Thoracic aorta (tissue), 2 donors: ENCODE measurements at regions not wholly inside any gene's neighbourhood (a gene's known extent, or its start where the extent isn't known, plus 50 kb on each side); places are given as distances from the start of the nearest gene placed in this dataset.
A peak's percentile ranks its signal among the peaks of the same experiment; 100 is the strongest.
"Not testable (repeated sequence)": the region's sequence is repeated elsewhere in the genome, so short reads cannot be mapped to it uniquely, and the experiment has no call there.

ENCODE experiments used
- ATAC-seq: fragments of 150-250 bp; one replicate; pipeline ENCODE4 v1.8.0; 2017; ENCODE audit warnings: low read depth; ENCODE audit not compliant: insufficient number of reproducible peaks, low FRiP score
- DNase-seq: peaks from one replicate; pipeline ENCODE4 v3.0.0-alpha.2; 2020; ENCODE audit warnings: low spot score
- H3K27ac ChIP-seq, 2 donors: fragments of 200-600 bp; sonication (generic); 1 replicate in 1 of 2; 2 replicates in 1 of 2; pipeline ENCODE4 v1.5.1; 2016; ENCODE audit warnings: mild to moderate bottlenecking in 2 of 2, moderate library complexity in 2 of 2
- H3K27me3 ChIP-seq: fragments of 200-600 bp; sonication (generic); replicated peaks from 2 replicates; pipeline ENCODE4 v1.6.0; 2016; ENCODE audit warnings: mild to moderate bottlenecking; ENCODE audit not compliant: insufficient read depth
- H3K36me3 ChIP-seq: fragments of 200-600 bp; sonication (generic); one replicate; pipeline ENCODE4 v1.5.1; 2016
- H3K4me1 ChIP-seq, 2 donors: fragments of 200-600 bp; sonication (generic); 1 replicate in 1 of 2; 2 replicates in 1 of 2; pipeline versions ENCODE4 v1.5.1 to v1.6.0; 2016; ENCODE audit warnings: low read depth in 2 of 2, mild to moderate bottlenecking in 1 of 2; ENCODE audit not compliant: control insufficient read depth in 1 of 2
- H3K4me3 ChIP-seq: fragments of 200-600 bp; sonication (generic); 2 replicates; pipeline ENCODE4 v1.5.1; 2016; ENCODE audit warnings: mild to moderate bottlenecking
- H3K9me3 ChIP-seq: fragments of 200-600 bp; sonication (generic); 2 replicates; pipeline ENCODE4 v1.5.1; 2016
- TF ChIP-seq, protein P1 (sequence below): fragments of 200-600 bp; sonication (generic); IDR thresholded peaks from one replicate; pipeline ENCODE4 v1.5.1; 2019; ENCODE audit warnings: antibody characterized with exemption

DNA sequence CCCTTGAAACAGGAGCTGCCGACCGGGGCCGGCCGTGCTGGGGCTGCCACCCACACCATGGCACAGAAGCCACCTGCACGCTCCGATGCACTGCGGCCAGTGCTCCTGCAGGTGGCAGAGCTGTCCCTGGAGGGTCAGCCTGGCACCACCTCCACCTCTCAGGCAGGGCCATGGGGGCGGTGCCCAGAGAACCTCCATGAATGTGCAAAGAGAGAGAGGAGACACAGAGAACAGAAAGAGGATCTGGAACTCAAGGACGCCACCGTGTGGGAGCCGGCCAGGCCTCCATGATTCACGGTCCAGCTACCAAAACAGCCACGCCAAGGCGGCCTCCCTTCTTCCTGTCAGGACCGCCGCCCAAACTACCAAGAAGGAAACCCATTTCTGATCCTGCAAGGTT lies 5397.7 kb upstream of the TPTE start:
- not testable (repeated sequence) for H3K27ac ChIP-seq, H3K4me3 ChIP-seq, H3K4me1 ChIP-seq

DNA sequence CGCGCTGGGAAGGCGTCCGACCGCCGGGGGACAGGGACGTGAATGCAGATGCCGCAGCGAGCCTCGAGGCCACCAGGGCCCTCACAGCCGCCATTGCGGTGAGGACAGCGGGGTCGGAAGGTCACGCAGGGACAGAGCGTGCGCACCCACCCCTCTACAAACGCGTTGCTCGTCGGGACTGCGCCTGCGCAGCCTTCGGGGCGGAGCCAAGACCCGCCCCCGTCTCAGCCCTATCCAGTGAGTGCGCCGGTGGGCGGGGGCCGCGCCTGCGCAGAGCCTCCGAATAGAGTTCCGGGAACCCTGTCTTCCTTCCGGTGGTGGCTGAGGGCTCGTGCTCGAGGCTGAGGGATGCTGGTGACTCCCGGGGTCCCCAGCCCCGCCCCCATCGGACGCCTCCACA lies 5393.1 kb upstream of the TPTE start:
- peak overlapping the region; percentile 60 for H3K4me3 ChIP-seq
- H3K27ac ChIP-seq, H3K9me3 ChIP-seq, H3K27me3 ChIP-seq, H3K36me3 ChIP-seq, H3K4me1 ChIP-seq: not testable (repeated sequence)
- peak; percentile 88 for DNase-seq
- peak; percentile 68 for ATAC-seq

More for the DNA sequence above, 5397.7 kb upstream of the TPTE start:
- peak; percentile 38 for DNase-seq
- H3K27me3 ChIP-seq, H3K9me3 ChIP-seq, ATAC-seq, H3K36me3 ChIP-seq: not testable (repeated sequence)
- TF ChIP-seq, protein P1, sequence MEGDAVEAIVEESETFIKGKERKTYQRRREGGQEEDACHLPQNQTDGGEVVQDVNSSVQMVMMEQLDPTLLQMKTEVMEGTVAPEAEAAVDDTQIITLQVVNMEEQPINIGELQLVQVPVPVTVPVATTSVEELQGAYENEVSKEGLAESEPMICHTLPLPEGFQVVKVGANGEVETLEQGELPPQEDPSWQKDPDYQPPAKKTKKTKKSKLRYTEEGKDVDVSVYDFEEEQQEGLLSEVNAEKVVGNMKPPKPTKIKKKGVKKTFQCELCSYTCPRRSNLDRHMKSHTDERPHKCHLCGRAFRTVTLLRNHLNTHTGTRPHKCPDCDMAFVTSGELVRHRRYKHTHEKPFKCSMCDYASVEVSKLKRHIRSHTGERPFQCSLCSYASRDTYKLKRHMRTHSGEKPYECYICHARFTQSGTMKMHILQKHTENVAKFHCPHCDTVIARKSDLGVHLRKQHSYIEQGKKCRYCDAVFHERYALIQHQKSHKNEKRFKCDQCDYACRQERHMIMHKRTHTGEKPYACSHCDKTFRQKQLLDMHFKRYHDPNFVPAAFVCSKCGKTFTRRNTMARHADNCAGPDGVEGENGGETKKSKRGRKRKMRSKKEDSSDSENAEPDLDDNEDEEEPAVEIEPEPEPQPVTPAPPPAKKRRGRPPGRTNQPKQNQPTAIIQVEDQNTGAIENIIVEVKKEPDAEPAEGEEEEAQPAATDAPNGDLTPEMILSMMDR: peak; percentile 28

DNA sequence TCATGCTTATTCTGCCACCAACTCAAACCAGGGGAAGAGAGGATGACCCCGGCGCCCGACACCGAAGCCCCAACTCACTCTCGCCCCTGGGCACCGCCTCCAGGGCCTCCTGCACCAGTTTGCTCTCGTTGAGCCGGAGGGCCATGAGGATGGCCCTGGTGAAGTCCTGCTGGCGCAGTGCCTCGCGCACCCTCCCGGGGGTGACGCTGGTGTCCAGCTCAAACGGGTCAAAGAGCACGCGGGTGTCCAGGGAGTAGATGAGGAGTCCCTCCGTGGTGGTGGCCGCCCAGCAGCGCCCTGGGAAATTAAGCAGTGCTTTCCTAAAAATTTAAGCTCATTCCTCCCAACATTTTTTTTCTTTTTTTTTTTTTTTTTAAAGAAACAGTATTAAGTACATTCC lies 5387.6 kb upstream of the TPTE start:
- not testable (repeated sequence) for H3K27ac ChIP-seq, H3K4me3 ChIP-seq, H3K9me3 ChIP-seq, ATAC-seq, DNase-seq, H3K36me3 ChIP-seq, H3K27me3 ChIP-seq, H3K4me1 ChIP-seq

DNA sequence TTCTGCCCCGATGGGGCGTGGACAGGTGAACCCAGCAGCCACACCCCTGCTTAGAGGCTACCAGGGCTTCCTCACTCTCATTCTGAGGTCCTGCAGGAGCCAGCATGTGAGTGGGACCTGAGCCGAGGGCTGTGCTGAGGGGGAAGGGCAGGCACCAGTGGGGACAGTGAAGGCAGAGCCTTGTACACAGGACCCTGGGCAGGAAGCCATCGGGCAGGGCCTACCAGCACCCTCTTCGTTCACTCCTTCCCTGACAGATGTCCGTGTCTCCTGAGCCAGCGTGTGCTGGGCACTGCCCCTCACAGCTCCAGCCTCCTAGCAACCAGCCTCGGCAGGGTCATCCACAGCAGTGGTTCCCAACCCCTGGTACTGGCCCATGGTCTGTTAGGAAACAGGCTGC lies 5385.0 kb upstream of the TPTE start:
- ATAC-seq, H3K4me3 ChIP-seq, DNase-seq, H3K9me3 ChIP-seq, H3K36me3 ChIP-seq, H3K4me1 ChIP-seq, H3K27ac ChIP-seq, H3K27me3 ChIP-seq: not testable (repeated sequence)

DNA sequence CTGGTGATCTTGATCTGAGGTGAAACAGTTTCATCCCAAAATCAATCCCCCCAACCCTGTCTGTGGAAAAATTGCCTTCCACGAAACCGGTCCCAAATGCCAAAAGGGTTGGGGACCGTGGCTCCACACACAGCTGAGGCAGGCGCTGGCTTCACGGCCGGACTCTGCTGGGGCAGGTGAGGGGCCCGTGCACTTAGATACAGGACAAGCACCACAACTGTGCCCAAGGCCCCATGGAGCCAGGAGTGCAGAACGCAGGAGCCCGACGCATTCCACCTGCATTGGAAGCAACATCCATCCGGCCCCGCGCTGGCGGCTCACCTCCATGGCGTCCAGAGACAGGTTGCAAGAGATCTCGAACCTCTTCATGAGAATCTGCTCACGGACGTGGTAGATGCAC lies 5384.4 kb upstream of the TPTE start:
- H3K27ac ChIP-seq, H3K4me3 ChIP-seq, H3K27me3 ChIP-seq, H3K4me1 ChIP-seq, H3K36me3 ChIP-seq, DNase-seq, H3K9me3 ChIP-seq, ATAC-seq: not testable (repeated sequence)

DNA sequence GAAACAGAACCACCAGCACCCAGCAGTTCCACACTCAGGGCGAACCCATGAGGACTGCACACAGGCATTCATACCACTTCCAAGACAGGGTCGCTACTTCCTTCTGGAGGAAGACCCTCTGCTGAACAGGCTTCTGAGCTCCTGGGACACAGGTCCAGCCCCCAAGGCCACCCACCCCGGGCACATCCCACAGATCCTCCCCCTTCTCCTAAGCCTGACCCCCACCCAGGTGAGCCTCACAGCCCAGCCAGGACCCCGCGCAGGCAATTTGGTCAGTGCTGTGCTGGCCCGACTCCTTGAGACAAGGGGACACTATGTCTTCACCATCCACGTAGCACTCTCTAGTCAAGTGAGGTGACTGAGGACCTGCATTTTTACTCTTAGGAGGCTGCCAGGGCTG lies 5382.7 kb upstream of the TPTE start:
- not testable (repeated sequence) for DNase-seq, H3K36me3 ChIP-seq, H3K4me3 ChIP-seq, ATAC-seq, H3K27ac ChIP-seq, H3K27me3 ChIP-seq, H3K9me3 ChIP-seq, H3K4me1 ChIP-seq

DNA sequence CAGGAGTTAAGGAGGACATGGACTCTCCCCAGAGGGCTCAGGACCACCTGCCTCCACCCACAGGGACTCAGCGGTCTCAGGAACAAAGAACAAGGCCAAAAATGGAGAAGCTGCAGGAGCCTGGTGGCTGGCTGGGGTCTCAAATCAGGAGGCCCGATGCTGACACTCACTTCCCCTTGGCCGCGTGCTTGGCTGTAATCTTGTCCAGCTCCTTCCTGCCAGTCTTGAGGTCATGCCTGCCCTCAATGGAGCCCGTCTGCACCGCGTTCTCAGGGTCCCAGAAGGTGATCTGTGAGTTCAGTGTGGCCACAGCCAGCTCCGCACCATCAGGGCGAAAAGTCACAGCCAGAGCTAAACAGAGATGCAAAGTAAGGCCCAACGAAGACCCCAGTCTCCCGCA lies 5381.9 kb upstream of the TPTE start:
- not testable (repeated sequence) for H3K4me1 ChIP-seq, DNase-seq, ATAC-seq, H3K27ac ChIP-seq, H3K4me3 ChIP-seq, H3K36me3 ChIP-seq, H3K27me3 ChIP-seq, H3K9me3 ChIP-seq

DNA sequence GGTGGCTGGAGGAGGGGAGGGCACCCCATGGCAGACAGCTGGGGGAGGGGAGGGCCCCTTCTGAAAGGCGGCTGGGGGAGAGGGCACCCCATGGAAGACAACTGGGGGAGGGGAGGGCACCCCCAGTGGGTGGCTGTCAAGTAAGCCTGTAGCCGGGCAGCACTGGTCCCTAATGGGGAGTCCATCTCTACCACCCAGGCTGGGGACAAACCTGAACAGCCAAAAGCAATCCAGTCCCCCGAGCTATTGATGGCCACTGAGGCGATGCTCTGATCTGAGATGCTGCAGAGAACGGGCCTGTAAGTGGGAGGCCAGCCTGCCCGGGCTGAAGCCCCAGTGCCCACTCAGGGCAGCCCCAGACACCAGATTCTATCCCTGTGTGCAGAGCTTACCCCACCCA lies 5378.4 kb upstream of the TPTE start:
- not testable (repeated sequence) for H3K4me1 ChIP-seq, H3K27me3 ChIP-seq, DNase-seq, H3K9me3 ChIP-seq, H3K4me3 ChIP-seq, ATAC-seq, H3K27ac ChIP-seq, H3K36me3 ChIP-seq

DNA sequence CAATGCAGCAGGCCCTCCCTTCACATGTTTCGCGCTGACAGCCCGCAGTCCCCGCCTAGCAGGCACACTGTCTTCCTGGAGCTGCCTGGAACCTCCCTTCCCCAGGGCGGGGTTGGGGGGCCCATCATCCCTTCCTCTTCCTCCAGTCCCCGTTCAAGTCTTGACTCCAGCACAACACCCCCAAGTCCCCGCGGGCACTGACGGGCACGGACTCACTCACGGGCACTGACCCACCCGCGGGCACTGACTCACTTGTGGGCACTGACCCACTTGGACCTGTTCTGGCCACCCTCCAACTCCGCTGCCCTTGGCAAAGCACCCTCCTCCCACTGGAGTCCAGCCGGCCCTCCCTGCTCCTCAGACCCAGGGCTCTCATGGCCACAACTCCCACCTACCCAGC lies 5376.7 kb upstream of the TPTE start:
- H3K4me1 ChIP-seq, H3K4me3 ChIP-seq, H3K27ac ChIP-seq, H3K9me3 ChIP-seq, H3K27me3 ChIP-seq, H3K36me3 ChIP-seq, DNase-seq, ATAC-seq: not testable (repeated sequence)

DNA sequence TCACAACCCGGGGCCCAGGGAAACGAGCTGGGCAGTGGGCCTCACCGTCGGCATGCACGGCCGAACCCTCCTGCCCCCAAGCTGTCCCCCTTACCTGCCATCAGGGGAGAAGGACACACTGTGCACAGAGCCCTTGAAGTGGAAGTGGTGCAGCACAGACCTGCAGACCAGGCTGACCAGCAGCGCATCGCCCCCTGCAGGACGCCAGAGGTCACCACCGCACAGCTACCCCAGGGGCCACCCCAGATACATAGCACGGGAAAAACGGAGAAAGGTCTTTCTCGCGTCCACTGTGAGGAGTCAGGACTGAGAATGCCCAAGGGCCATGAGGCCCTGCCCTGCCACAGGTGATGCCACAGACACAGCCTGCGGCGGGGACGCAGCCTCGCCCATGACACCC lies 5373.7 kb upstream of the TPTE start:
- not testable (repeated sequence) for H3K27me3 ChIP-seq, H3K27ac ChIP-seq, H3K4me1 ChIP-seq, H3K9me3 ChIP-seq, DNase-seq, H3K4me3 ChIP-seq, H3K36me3 ChIP-seq, ATAC-seq

DNA sequence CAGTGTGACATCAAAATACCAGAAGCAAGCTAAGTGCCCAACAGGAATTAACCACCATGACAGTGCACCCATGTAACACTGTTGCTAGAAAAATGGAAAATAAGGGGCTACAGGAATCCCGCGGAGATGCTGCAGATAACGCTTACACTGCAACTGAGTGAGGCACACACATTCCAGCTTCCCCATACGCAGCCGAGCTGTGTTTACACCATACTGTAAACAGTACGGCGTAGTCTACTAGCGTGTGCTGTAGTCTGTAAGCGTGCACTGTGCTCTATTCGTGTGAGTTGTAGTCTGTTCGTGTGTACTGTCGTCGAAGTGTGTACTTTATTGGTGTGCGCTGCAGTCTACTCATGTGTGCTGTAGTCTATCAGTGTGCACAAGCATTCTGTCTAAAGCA lies 5372.2 kb upstream of the TPTE start:
- H3K9me3 ChIP-seq, H3K36me3 ChIP-seq, H3K27ac ChIP-seq, DNase-seq, H3K4me3 ChIP-seq, ATAC-seq, H3K4me1 ChIP-seq, H3K27me3 ChIP-seq: not testable (repeated sequence)

DNA sequence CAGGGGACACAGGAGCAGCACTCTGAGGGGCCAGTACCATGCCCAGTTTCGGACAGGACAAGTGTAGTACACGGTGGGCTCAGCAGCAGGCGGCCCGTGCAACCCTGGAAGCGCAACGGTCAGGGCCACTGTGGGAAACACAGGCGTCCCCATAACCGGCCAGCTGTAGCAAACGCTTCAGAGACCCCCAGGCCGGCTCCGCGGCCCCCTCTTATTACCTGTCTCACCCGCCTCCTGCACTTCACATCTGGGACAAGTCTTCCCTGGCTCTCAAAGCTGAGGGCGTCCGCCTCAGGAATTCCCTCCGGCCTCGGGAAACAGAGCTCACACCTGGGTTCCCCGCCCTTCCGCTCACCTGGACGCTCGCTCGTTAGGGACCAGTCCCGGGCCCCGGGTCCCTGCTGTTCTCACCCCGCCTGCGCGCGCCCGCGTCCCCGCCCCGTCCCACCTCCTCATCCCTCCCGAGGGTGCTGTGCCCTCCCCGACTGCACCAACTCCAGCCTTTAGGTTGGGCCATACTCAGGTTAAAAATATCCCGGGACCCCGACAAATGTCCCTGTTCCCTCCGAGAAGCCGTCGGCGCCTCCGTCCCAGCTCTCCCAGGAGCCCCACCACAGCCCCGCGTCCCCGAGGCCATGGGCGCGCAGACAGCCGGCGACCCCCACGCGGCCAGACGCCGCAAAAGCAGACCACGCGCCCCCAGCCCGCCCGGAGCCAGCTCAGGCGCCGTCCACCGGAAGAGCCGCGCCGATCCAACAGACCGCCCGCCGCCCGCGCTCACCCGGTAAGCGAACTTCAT lies 5367.3 kb upstream of the TPTE start:
- not testable (repeated sequence) for H3K27ac ChIP-seq, H3K27me3 ChIP-seq, ATAC-seq, DNase-seq, H3K36me3 ChIP-seq, H3K9me3 ChIP-seq, H3K4me1 ChIP-seq
- peak overlapping the region; percentile 47 for H3K4me3 ChIP-seq
